Stimulated activated CD4-positive, alpha-beta T cell treated with anti-CD3 and anti-CD28 coated beads, Interleukin-12 subunit alpha, Interleukin-12 subunit beta, amount 100 ng/mL, for 48 hours (primary cell): ENCODE measurements at regions not wholly inside any gene's neighbourhood (a gene's known extent, or its start where the extent isn't known, plus 50 kb on each side); places are given as distances from the start of the nearest gene placed in this dataset.

ENCODE experiments used
- DNase-seq, 3 donors: peaks; one replicate each; pipeline ENCODE4 v3.0.0-alpha.2; 2020; ENCODE audit warnings: low read depth in 2 of 3, low spot score in 1 of 3

- no peak for DNase-seq
Observed at GRCh38 chrX:5829469-5829868, 399.2 kb downstream of the NLGN4X start.

DNA sequence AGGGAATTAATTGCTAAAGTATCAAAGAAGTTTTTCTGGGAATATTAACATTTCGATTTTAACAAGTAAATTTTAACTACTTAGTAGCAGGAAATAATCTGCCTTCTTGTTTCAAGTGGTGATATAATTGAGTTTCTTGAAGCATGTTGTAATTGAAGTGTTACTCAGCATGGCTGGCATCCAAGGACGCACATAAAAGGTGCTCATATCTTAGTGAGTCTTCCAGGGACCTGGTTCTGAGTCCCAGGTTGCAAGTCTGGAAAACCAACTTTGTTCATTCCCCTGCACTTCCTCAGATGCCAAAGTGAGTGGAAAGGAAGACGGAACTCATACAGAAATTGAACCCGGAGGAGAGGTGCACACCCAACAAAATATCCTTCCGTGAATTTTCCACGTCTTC, 399.6 kb downstream of the NLGN4X start:
- DNase-seq, result no peak

GRCh38 chrX:5823903-5824302, 404.8 kb downstream of the NLGN4X start:
- DNase-seq, result no peak

- no peak for DNase-seq
Observed at GRCh38 chrX:5810636-5811035, 418.0 kb downstream of the NLGN4X start.

- no peak for DNase-seq
Observed at GRCh38 chrX:5807181-5807580, 421.5 kb downstream of the NLGN4X start.

DNA sequence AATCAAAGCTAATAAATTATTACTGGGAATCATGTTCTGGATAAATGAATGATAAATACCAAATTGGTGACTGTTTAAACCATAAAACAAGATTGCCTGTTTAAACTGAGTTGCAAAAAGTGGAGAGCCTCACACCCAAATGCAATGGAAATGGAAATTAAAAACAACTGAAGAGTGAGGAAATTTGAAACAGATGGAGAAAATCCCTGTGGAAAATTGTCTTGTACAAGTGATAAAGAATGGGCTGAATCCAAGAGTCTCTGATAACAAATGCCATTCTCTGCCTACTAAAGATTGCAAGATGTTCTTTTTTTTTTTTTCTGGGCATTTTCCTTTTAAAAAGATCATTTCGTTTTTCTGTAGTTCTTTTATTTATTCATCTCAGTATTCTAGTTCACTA, 426.3 kb downstream of the NLGN4X start:
- DNase-seq, result no peak

DNA sequence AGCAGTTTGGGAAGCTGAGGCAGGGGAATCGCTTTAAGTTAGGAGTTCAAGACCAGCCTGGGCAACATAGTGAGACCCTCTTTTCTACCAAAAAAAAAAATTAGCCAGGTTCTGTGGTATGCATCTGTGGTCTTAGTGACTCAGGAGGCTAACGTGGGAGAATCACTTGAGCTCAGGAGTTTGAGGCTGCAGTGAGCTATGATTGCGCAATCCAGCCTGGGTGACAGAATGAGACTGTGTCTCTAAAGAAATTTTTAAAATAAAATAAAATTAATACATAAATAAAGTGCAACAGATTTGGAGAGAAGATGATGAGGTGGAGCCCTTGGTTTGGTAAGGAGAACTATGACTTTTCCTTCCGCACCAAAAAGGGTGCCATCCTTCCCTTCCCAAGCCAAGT, 436.9 kb downstream of the NLGN4X start:
- DNase-seq, result no peak

GRCh38 chrX:5788910-5789309, 439.8 kb downstream of the NLGN4X start:
- no peak for DNase-seq

- DNase-seq, result no peak
Observed at GRCh38 chrX:5780821-5781220, 447.8 kb downstream of the NLGN4X start.

DNA sequence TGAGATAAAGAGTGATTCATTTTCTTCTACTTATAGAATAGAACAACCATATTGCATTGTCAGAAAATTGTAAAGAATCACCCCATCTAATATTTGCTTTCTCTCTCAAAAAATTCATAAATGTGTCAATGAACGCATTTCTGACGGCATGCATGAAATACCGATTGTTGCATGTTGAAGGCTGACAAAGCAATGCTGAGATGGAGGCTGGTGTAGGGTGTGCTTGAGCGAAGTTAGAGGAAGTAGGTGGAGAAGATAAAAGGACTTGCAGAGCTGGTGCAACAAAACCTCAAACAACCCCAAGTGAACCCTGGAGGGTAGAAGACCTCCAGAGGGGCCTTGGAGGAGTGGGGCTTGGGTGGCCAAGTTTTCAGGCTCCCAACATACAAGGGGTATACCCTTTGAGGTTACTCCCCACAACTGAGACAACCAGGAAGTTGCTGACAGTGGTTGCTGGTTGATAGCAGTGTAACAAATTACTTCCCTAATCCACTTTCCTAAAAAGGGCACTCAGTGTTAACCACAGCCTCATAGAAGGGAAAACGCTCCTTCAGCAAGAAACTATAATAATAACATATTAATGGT, 452.7 kb downstream of the NLGN4X start:
- no peak for DNase-seq

DNA sequence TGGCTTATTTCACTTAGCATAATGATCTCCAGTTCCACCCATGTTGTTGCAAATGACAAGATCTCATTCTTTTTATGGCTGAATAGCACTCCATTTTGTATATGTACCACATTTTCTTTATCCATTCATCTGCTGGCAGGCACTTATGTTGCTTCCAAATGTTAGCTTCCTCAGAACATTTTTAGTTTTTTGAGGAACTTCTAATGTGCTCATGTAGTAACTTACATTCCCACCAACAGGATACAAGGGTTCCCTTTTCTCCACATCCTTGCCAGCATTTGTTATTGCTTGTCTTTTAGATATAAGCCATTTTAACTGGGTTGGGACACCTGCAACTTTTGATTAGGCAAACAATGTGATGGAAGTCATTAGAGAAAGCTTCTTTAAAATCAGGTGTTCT, 454.2 kb downstream of the NLGN4X start:
- DNase-seq, result no peak

- DNase-seq, result no peak
Observed at GRCh38 chrX:5771441-5771840, 457.2 kb downstream of the NLGN4X start.

- no peak for DNase-seq
Observed at GRCh38 chrX:5756616-5757015, 472.1 kb downstream of the NLGN4X start.

DNA sequence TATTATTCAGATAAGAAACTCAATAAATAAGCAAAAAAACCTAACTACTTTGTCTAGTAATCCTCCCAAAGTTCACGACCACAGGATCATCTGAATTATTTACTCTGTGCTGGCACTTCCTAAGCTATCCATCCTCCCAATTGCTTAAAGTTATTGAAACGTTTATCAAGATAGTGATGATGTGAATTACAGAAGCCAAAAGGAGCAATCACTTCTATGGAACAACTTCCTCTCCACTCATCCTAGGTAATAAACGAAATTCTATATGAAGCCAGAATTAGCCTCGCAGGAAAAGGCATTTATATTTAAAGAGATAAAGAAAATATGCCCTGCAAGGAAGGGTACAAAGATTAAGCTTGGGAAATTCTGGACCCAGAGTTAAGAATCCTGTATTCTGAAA, 475.4 kb downstream of the NLGN4X start:
- DNase-seq, result no peak

DNA sequence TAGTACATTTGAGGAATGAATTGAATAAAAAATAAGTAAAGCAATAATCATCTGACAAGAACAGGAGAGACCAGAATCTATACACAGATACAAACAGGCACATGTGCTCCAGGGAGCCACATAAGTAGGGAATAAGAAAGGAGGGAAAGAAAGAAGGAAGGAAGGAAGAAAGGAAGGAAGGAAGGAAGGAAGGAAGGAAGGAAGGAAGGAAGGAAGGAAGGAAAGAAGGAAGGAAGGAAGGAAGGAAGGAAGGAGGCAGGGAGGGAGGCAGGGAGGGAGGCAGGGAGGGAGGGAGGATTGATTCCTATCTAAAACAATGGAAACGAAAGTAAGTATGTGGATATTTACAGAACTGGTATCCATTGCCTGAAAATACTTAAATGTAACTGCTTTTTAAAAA, 475.8 kb downstream of the NLGN4X start:
- no peak for DNase-seq

GRCh38 chrX:5748586-5749150, 480.0 kb downstream of the NLGN4X start:
- DNase-seq, result no peak

GRCh38 chrX:5746231-5746630, 482.4 kb downstream of the NLGN4X start:
- no peak for DNase-seq

DNA sequence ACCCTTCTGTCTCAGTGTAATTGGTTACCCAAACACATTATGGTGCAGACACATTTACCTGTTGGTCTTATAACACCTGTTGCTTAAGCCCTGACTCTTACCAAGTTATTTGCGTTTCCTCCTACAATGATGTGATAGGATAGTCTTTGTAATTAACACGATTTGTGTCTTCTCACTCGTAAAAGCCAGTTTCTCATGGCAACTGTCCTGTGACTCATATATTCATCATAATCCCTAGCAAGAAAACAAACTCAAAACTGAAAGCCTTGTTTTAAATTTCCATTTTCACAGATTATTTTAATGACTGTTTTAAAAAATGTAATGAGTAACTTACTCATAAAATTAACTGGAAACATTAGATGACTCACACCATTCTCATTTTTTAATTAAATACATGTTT, 495.2 kb downstream of the NLGN4X start:
- DNase-seq, result no peak

DNA sequence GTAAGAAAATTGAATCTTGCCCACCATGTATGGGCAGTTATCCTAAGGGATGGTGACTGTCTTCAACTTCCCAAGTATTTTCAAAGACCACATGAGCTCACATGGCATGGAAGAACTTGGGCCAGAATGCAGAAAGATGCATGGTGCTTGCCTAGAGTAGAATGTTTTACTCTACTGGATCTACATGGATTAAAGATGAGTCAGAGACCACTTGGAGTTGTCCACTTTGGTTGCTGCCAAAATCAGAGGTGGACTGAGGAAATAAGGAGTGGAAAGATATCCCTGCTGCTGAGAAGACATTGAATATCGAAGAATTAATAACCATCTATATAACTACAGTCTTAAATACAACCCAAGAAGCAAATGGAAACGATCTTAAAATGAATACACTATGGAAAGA, 498.1 kb downstream of the NLGN4X start:
- DNase-seq, result no peak

GRCh38 chrX:5726224-5726623, 502.4 kb downstream of the NLGN4X start:
- DNase-seq, result no peak

DNA sequence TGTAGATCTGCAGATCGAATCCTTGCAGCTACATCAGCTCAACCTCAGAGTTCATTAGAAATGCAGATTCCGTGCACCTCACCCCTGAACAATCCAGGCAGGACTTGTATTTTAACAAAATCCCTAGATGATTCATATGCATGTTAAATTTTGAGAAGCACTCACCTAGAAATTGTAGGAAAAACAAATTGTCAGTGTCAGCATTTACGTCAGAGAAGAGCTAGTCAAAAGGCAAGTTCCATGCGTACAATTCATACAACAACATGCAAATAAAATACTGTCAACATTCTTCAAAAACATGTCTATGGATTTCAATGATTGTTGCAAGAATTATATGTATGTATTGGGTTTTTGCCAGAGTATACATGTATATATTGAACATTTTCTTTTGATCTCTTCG, 504.5 kb downstream of the NLGN4X start:
- no peak for DNase-seq

- DNase-seq, result no peak
Observed at GRCh38 chrX:5718651-5719050, 510.0 kb downstream of the NLGN4X start.

- DNase-seq, result no peak
Observed at GRCh38 chrX:5716666-5717065, 512.0 kb downstream of the NLGN4X start.

GRCh38 chrX:5708251-5708650, 520.4 kb downstream of the NLGN4X start:
- no peak for DNase-seq
